Stimulated activated CD8-positive, alpha-beta memory T cell treated with anti-CD3 and anti-CD28 coated beads, Interleukin-4, amount 100 ng/mL, for 24 hours (primary cell): ENCODE measurements at regions not wholly inside any gene's neighbourhood (a gene's known extent, or its start where the extent isn't known, plus 50 kb on each side); places are given as distances from the start of the nearest gene placed in this dataset.

ENCODE experiments used
- DNase-seq: peaks from one replicate; pipeline ENCODE4 v3.0.0-alpha.2; 2020; ENCODE audit warnings: low read depth

GRCh38 chr16:79653373-79653891 is 52.9 kb upstream of the MAF start:
- no peak for DNase-seq

- no peak for DNase-seq
Observed at GRCh38 chr16:79651363-79651762, 50.8 kb upstream of the MAF start.
